ENCODE measurements at regions not wholly inside any gene's neighbourhood (a gene's known extent, or its start where the extent isn't known, plus 50 kb on each side); places are given as distances from the start of the nearest gene placed in this dataset.
A peak's percentile ranks its signal among the peaks of the same experiment; 100 is the strongest.

GRCh38 chr4:54930226-54930625 is 195.2 kb downstream of the KDR start:
- peak; percentile 9 for DNase-seq (ENCODE audit: low read depth)
- no peak for TF ChIP-seq CTCF (conservative IDR thresholded peaks at IDR 0.05; ENCODE audit: low read depth, low read length)
- H3K4me3 ChIP-seq (ENCODE audit: low read depth, low read length): no peak overlapping the region

GRCh38 chr4:54929459-54929858 is 195.9 kb downstream of the KDR start:
- TF ChIP-seq CTCF (conservative IDR thresholded peaks at IDR 0.05; ENCODE audit: low read depth, low read length): no peak
- no peak for DNase-seq (ENCODE audit: low read depth)
- no peak overlapping the region for H3K4me3 ChIP-seq (ENCODE audit: low read depth, low read length)

- no peak for DNase-seq (ENCODE audit: low read depth)
- no peak overlapping the region for H3K4me3 ChIP-seq (ENCODE audit: low read depth, low read length)
Observed at GRCh38 chr4:54924891-54925290, 200.5 kb downstream of the KDR start.

GRCh38 chr4:54915276-54915675 is 210.1 kb downstream of the KDR start:
- no peak for TF ChIP-seq CTCF (conservative IDR thresholded peaks at IDR 0.05; ENCODE audit: low read depth, low read length)

More at GRCh38 chr4:54924891-54925290, 200.5 kb downstream of the KDR start:
- no peak for TF ChIP-seq CTCF (conservative IDR thresholded peaks at IDR 0.05; ENCODE audit: low read depth, low read length)

GRCh38 chr4:54914781-54915180 is 210.6 kb downstream of the KDR start:
- TF ChIP-seq CTCF (conservative IDR thresholded peaks at IDR 0.05; ENCODE audit: low read depth, low read length): no peak
- no peak for DNase-seq (ENCODE audit: low read depth)
- H3K4me3 ChIP-seq (ENCODE audit: low read depth, low read length): no peak overlapping the region

More at GRCh38 chr4:54915276-54915675, 210.1 kb downstream of the KDR start:
- no peak for DNase-seq (ENCODE audit: low read depth)
- no peak overlapping the region for H3K4me3 ChIP-seq (ENCODE audit: low read depth, low read length)

- no peak overlapping the region for H3K4me3 ChIP-seq (ENCODE audit: low read depth, low read length)
- TF ChIP-seq CTCF (conservative IDR thresholded peaks at IDR 0.05; ENCODE audit: low read depth, low read length): no peak
- no peak for DNase-seq (ENCODE audit: low read depth)
Observed at GRCh38 chr4:54913751-54914526, 211.5 kb downstream of the KDR start.

GRCh38 chr4:54912155-54912554 is 213.2 kb downstream of the KDR start:
- no peak for DNase-seq (ENCODE audit: low read depth)
- TF ChIP-seq CTCF (conservative IDR thresholded peaks at IDR 0.05; ENCODE audit: low read depth, low read length): no peak
- no peak overlapping the region for H3K4me3 ChIP-seq (ENCODE audit: low read depth, low read length)
